ENCODE measurements at regions not wholly inside any gene's neighbourhood (a gene's known extent, or its start where the extent isn't known, plus 50 kb on each side); places are given as distances from the start of the nearest gene placed in this dataset.

DNA sequence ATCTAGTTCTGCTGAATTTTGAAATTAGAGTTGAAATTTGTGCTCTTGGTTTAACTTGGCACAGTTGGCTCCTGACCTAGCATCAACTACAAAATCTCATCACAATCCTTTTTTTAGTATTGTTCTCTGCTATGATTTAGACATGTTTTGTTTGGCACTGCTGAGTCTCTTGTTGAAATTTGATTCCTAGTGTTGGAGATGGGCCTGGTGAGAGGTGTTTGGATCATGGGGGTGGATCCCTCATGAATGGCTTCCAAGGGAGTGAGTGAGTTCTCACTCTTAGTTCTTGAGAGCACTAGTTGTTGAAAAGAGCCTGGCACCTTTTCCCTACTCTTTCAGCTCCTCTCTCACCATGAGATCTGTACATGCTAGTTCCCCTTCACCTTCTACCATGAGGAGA, 605.6 kb upstream of the SLC39A10 start:
- FAIRE-seq (no peak), DNase-seq (ENCODE audit: insufficient read length, low spot score) (no peak)
- TF ChIP-seq, protein P1, sequence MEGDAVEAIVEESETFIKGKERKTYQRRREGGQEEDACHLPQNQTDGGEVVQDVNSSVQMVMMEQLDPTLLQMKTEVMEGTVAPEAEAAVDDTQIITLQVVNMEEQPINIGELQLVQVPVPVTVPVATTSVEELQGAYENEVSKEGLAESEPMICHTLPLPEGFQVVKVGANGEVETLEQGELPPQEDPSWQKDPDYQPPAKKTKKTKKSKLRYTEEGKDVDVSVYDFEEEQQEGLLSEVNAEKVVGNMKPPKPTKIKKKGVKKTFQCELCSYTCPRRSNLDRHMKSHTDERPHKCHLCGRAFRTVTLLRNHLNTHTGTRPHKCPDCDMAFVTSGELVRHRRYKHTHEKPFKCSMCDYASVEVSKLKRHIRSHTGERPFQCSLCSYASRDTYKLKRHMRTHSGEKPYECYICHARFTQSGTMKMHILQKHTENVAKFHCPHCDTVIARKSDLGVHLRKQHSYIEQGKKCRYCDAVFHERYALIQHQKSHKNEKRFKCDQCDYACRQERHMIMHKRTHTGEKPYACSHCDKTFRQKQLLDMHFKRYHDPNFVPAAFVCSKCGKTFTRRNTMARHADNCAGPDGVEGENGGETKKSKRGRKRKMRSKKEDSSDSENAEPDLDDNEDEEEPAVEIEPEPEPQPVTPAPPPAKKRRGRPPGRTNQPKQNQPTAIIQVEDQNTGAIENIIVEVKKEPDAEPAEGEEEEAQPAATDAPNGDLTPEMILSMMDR (IDR thresholded peaks at IDR 0.05; ENCODE audit: insufficient read depth, missing control alignments) = no peak

DNA sequence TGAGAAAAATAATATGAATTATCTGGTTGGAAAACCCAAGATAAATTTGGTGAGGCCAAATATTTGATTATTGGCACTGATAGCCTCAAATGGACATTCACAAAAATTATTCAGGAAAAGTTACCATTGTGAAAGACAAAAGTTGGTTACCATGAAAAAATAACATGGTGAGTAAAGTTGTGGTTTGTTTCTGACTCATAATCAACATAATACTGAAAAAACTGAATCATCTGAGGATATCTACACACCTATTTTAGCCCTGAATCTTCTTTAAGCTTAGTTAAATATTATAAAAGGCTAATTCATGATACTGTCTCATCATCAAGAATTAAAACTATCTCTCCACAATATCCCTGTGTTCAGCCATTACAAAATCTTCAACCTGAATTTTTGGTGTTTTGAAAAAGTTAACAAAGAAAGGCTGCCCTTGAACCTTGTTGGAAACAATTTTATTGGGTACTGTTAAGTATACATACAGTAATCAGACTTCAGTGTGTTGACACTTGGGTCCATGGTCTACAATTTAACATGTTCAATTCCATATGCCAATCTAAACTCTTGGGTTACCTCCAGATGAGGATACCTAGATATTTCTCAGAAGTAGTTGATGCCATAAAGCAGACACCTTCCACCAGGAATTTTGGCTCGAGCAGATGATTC, 607.5 kb upstream of the SLC39A10 start:
- FAIRE-seq (no peak), DNase-seq (ENCODE audit: insufficient read length, low spot score) (no peak)
- TF ChIP-seq, protein P1 (IDR thresholded peaks at IDR 0.05; ENCODE audit: insufficient read depth, missing control alignments) = no peak

DNA sequence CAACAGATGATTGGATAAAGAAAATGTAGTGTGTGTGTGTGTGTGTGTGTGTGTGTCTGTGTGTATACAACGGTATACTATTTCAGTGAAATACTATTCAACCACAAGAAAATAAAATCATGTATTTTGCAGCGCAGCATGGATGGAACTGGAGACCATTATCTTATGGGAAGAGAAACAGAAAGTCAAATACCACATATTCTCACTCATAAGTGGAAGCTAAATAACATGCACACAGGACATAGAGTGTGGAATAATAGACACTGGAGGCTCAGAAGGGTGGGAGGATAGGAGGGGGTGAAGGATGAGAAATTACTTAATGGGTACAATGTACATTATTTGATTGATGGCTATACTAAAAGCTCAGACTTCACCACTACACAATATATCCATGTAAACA, 609.1 kb upstream of the SLC39A10 start:
- TF ChIP-seq, protein P1 (IDR thresholded peaks at IDR 0.05; ENCODE audit: insufficient read depth, missing control alignments) = no peak
- DNase-seq (ENCODE audit: insufficient read length, low spot score) (no peak), FAIRE-seq (no peak)

DNA sequence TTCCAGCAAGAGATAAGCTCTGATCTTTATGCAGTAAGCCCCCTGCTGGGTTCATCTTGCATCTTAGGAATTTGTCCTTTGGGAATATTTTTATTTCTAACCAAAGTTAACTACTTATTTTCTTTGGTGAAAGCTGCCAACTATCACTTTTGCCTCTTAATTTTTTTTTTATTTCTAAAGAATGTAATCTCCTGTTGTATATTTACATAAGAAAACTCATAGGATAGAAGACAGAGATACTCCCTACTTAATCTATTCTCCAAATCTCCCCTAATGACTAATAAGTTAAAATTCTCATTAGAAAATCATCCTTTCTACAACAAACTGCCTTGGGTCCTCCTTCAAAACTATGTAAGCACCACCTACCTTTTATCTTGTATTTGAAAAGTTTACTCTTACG, 612.2 kb upstream of the SLC39A10 start:
- TF ChIP-seq, protein P1 (IDR thresholded peaks at IDR 0.05; ENCODE audit: insufficient read depth, missing control alignments) = no peak
- FAIRE-seq (no peak), DNase-seq (ENCODE audit: insufficient read length, low spot score) (no peak)

DNA sequence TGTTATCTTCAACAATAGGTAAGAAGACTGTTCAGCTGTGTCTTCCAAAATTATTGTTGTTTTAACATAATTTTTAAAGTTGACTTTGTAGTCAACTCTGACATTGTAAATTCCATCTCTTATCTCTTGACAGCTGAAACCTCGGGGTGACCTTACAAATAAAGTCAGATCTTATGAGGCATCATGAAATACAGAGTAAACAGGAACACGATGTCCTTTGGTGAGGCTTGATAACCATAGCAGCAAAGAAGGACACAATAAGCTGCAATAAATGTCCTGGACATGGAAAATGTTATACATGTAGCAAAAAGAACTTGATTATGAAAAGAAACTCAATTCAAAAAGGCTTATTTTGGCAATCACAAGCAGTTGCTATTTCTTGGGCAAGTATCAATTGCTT, 618.9 kb upstream of the SLC39A10 start:
- FAIRE-seq = no peak
- TF ChIP-seq, protein P1 (IDR thresholded peaks at IDR 0.05; ENCODE audit: insufficient read depth, missing control alignments) = no peak
- no peak for DNase-seq (ENCODE audit: insufficient read length, low spot score)

DNA sequence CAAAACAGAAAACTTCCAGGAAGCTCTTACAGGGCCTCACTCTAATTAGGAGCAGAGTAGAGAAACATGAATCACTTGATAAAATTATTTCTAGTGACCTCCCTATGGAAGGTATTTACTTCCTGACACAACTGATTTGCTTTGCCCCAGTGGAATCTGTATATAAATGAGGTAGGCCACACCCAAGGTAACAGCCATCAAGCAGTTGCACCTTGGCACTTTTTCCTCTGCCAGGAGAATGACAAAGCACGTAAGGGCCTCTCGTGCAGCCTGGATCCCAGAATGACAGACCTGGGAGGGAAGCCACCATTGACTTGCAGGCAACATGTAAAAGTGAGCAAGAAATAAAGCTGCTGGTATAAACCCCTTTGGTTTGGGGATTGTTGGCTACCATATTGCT, 620.0 kb upstream of the SLC39A10 start:
- no peak for DNase-seq (ENCODE audit: insufficient read length, low spot score)
- TF ChIP-seq, protein P1 (IDR thresholded peaks at IDR 0.05; ENCODE audit: insufficient read depth, missing control alignments) = no peak
- FAIRE-seq = no peak

DNA sequence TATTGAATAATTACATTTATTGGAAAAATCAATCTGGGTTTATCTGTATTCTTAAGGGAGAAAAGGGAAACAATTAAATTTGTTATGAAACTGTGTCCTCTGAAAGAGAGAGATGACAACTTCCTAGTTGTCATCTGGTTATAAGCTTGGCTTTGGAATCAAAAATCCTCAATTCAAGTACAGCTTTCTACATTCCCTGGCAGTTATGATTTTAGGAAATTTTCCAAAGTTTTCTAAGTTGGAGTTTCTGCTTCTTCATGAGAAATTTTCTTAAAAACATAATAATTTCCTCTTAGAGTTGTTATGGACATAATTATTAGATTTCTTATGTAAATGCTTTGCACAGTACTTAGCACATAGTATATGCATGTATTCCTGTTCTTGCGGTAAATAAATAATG, 625.6 kb upstream of the SLC39A10 start:
- TF ChIP-seq, protein P1 (IDR thresholded peaks at IDR 0.05; ENCODE audit: insufficient read depth, missing control alignments) = no peak
- FAIRE-seq (no peak), DNase-seq (ENCODE audit: insufficient read length, low spot score) (no peak)

Data from D721Med (cell line).